Ishikawa (cell line): ENCODE measurements at regions not wholly inside any gene's neighbourhood (a gene's known extent, or its start where the extent isn't known, plus 50 kb on each side); places are given as distances from the start of the nearest gene placed in this dataset.

Experiments used
- CEBPB ChIP-seq: IDR thresholded peaks from 2 replicates; pipeline ENCODE4 v1.6.1; 2012
- CREB1 ChIP-seq: IDR thresholded peaks from 2 replicates; pipeline ENCODE4 v1.6.1; 2012; ENCODE audit warnings: low read depth
- EGR1 ChIP-seq: IDR thresholded peaks from 2 replicates; pipeline ENCODE4 v1.6.1; 2012
- EP300 ChIP-seq: IDR thresholded peaks from 2 replicates; pipeline ENCODE4 v1.6.1; 2012; ENCODE audit warnings: borderline replicate concordance
- FOXM1 ChIP-seq: IDR thresholded peaks from 2 replicates; pipeline ENCODE4 v1.6.1; 2012; ENCODE audit warnings: low read depth, borderline replicate concordance
- RAD21 ChIP-seq: IDR thresholded peaks from 2 replicates; pipeline ENCODE4 v1.6.1; 2012; ENCODE audit warnings: low read depth
- TAF1 ChIP-seq: IDR thresholded peaks from 2 replicates; pipeline ENCODE4 v1.6.1; 2012; ENCODE audit warnings: low read depth, mild to moderate bottlenecking
- TCF12 ChIP-seq: IDR thresholded peaks from 2 replicates; pipeline ENCODE4 v1.6.1; 2012; ENCODE audit warnings: low read depth
- ZBTB7A ChIP-seq: IDR thresholded peaks from 2 replicates; pipeline ENCODE4 v1.6.1; 2012; ENCODE audit warnings: low read depth
- TF ChIP-seq, protein P1 (sequence below): IDR thresholded peaks from 2 replicates; pipeline ENCODE4 v1.6.1; 2012; ENCODE audit warnings: low read depth, mild to moderate bottlenecking

DNA sequence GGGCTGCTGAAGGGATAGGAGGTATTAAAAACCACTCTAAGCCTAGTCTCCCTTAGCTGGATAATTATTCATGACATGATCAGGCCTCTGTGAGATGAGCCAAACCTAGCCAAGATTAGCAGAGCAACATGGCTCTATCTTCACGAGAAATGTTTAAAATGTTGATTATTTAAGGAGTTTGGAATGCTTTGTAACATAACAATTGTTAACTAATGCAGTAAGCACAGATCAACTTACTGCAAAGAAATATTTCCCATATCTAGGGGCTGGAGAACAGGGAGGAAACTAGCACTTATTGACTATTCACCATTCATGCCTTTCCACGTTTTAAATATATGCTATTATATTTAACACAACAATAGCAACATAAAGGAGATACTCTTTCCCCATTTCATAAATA is 833.7 kb upstream of the CHAC2 start:
- TF ChIP-seq CREB1 (no peak), TAF1 (no peak), RAD21 (no peak), ZBTB7A (no peak), FOXM1 (no peak), TCF12 (no peak), EP300 (no peak), EGR1 (no peak), CEBPB (no peak)
- TF ChIP-seq, protein P1, sequence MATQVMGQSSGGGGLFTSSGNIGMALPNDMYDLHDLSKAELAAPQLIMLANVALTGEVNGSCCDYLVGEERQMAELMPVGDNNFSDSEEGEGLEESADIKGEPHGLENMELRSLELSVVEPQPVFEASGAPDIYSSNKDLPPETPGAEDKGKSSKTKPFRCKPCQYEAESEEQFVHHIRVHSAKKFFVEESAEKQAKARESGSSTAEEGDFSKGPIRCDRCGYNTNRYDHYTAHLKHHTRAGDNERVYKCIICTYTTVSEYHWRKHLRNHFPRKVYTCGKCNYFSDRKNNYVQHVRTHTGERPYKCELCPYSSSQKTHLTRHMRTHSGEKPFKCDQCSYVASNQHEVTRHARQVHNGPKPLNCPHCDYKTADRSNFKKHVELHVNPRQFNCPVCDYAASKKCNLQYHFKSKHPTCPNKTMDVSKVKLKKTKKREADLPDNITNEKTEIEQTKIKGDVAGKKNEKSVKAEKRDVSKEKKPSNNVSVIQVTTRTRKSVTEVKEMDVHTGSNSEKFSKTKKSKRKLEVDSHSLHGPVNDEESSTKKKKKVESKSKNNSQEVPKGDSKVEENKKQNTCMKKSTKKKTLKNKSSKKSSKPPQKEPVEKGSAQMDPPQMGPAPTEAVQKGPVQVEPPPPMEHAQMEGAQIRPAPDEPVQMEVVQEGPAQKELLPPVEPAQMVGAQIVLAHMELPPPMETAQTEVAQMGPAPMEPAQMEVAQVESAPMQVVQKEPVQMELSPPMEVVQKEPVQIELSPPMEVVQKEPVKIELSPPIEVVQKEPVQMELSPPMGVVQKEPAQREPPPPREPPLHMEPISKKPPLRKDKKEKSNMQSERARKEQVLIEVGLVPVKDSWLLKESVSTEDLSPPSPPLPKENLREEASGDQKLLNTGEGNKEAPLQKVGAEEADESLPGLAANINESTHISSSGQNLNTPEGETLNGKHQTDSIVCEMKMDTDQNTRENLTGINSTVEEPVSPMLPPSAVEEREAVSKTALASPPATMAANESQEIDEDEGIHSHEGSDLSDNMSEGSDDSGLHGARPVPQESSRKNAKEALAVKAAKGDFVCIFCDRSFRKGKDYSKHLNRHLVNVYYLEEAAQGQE: no peak
